HCT116 (cell line): ENCODE measurements at regions not wholly inside any gene's neighbourhood (a gene's known extent, or its start where the extent isn't known, plus 50 kb on each side); places are given as distances from the start of the nearest gene placed in this dataset.

ENCODE experiments used
- ATAC-seq: fragments of 200-7000 bp; cut with Tn5 transposase; 2 replicates; pipeline ENCODE4 v1.9.1; 2020; ENCODE audit warnings: mild to moderate bottlenecking, moderate library complexity
- BruUV-seq: library from RNA; stranded (reverse); fragments of 400-500 nt; replicated peaks from 2 replicates; lab custom pipeline; 2021; lab: Mats Ljungman, UMichigan
- CTCF ChIA-PET: fragments of 300-600 bp; sonication (Branson Sonifier 250); formaldehyde crosslinking; loops from one replicate; lab custom pipeline; 2021; ENCODE audit warnings: antibody characterized with exemption; lab: Charles Lee
- POLR2A ChIA-PET: fragments of 300-600, 350-600 bp; sonication (Branson Sonifier 250); formaldehyde crosslinking; loops from one replicate; lab custom pipeline; 2021; ENCODE audit warnings: antibody characterized with exemption; lab: Charles Lee
- RAD21 ChIA-PET, 2 experiments: fragments of 300-600 bp; sonication (Branson Sonifier 250); formaldehyde crosslinking; loops; one replicate each; lab custom pipeline; 2023; ENCODE audit warnings: low total read pairs in 2 of 2; ENCODE audit not compliant: uncharacterized antibody in 2 of 2, unreplicated experiment in 2 of 2, low non-redundant PET in 1 of 2; lab: Charles Lee
- DNase-seq: peaks from one replicate; pipeline ENCODE4 v3.0.0-alpha.2; 2010; ENCODE audit warnings: low read depth, low spot score
- H2AFZ ChIP-seq: fragments of 200-600 bp; shearing (Covaris generic), sonication (generic); 2 replicates; pipeline ENCODE4 v1.6.1; 2017; ENCODE audit warnings: low read depth, mixed run types, mixed read lengths, antibody characterized with exemption, low read length; ENCODE audit not compliant: poor library complexity, severe bottlenecking
- H3K27ac ChIP-seq: 2 replicates; pipeline ENCODE4 v1.5.1; 2012; ENCODE audit warnings: low read depth, low read length
- H3K27me3 ChIP-seq: fragments of 200-600 bp; sonication (generic); 2 replicates; pipeline ENCODE4 v1.6.1; 2016; ENCODE audit warnings: mixed run types, low read length, mixed read lengths; ENCODE audit not compliant: insufficient read depth
- H3K36me3 ChIP-seq, 2 experiments: fragments of 200-500 bp in 1 of 2; fragments of 200-600 bp in 1 of 2; sonication (Bioruptor generic) in 1 of 2; sonication (generic) in 1 of 2; 2 replicates each; pipeline versions ENCODE4 v1.5.1 to v1.6.1; 2014 to 2016; ENCODE audit warnings: low read length in 2 of 2, inconsistent platforms in 1 of 2, mixed read lengths in 1 of 2, mixed run types in 1 of 2; ENCODE audit not compliant: insufficient read depth in 2 of 2, control insufficient read depth in 1 of 2
- H3K4me1 ChIP-seq, 2 experiments: fragments of 200-600 bp in 1 of 2; sonication (generic) in 1 of 2; 2 replicates each; pipeline versions ENCODE4 v1.5.1 to v1.6.1; 2012 to 2017; ENCODE audit warnings: low read length in 2 of 2, inconsistent platforms in 1 of 2, mild to moderate bottlenecking in 1 of 2, mixed read lengths in 1 of 2, mixed run types in 1 of 2, moderate library complexity in 1 of 2; ENCODE audit not compliant: insufficient read depth in 2 of 2, control insufficient read depth in 1 of 2
- H3K4me2 ChIP-seq: fragments of 200-600 bp; sonication (generic); 2 replicates; pipeline ENCODE4 v1.6.1; 2017; ENCODE audit warnings: mixed run types, low read length, mixed read lengths
- H3K4me3 ChIP-seq, 2 experiments: fragments of 200-600 bp in 1 of 2; sonication (generic) in 1 of 2; replicated peaks in 1 of 2; 2 replicates each; pipeline ENCODE4 v1.5.1; 2011 to 2016; ENCODE audit warnings: low read length in 2 of 2, control low read depth in 1 of 2, low read depth in 1 of 2, mild to moderate bottlenecking in 1 of 2, mixed read lengths in 1 of 2, mixed run types in 1 of 2
- H3K79me2 ChIP-seq: fragments of 200-600 bp; sonication (generic); 2 replicates; pipeline ENCODE4 v1.6.1; 2017; ENCODE audit warnings: mild to moderate bottlenecking, mixed run types, low read length, moderate library complexity, mixed read lengths; ENCODE audit not compliant: insufficient read depth
- H3K9ac ChIP-seq: fragments of 200-600 bp; sonication (generic); 2 replicates; pipeline ENCODE4 v1.6.1; 2016; ENCODE audit warnings: low read length, mixed read lengths
- H3K9me2 ChIP-seq: fragments of 200-600 bp; sonication (generic), shearing (Covaris generic); 2 replicates; pipeline ENCODE4 v1.6.1; 2017; ENCODE audit warnings: mixed run types, mild to moderate bottlenecking, moderate library complexity; ENCODE audit not compliant: insufficient read depth
- H3K9me3 ChIP-seq, 2 experiments: fragments of 200-500 bp in 1 of 2; fragments of 200-600 bp in 1 of 2; sonication (Bioruptor generic) in 1 of 2; sonication (generic) in 1 of 2; 2 replicates each; pipeline ENCODE4 v1.6.1; 2014 to 2017; ENCODE audit warnings: low read length in 2 of 2, mixed read lengths in 2 of 2, inconsistent platforms in 1 of 2, low read depth in 1 of 2, mild to moderate bottlenecking in 1 of 2, mixed run types in 1 of 2, moderate library complexity in 1 of 2; ENCODE audit not compliant: control insufficient read depth in 1 of 2, insufficient read depth in 1 of 2
- H4K20me1 ChIP-seq: fragments of 200-600 bp; sonication (generic), shearing (Covaris generic); 2 replicates; pipeline ENCODE4 v1.6.1; 2017; ENCODE audit warnings: mixed run types, mild to moderate bottlenecking, moderate library complexity; ENCODE audit not compliant: insufficient read depth
- ATF3 ChIP-seq: IDR thresholded peaks from 2 replicates; pipeline ENCODE4 v1.6.1; 2012
- EGR1 ChIP-seq: IDR thresholded peaks from 2 replicates; pipeline ENCODE4 v1.6.1; 2012; ENCODE audit warnings: low read depth
- ELF1 ChIP-seq: IDR thresholded peaks from 2 replicates; pipeline ENCODE4 v1.6.1; 2012; ENCODE audit warnings: low read depth, borderline replicate concordance
- EZH2 ChIP-seq: fragments of 200-600 bp; sonication (generic); IDR thresholded peaks from 2 replicates; pipeline ENCODE4 v1.6.1; 2017; ENCODE audit warnings: antibody characterized with exemption, mixed run types
- EZH2phosphoT487 ChIP-seq: fragments of 200-600 bp; IDR thresholded peaks from 2 replicates; pipeline ENCODE4 v1.6.1; 2018; ENCODE audit warnings: antibody characterized with exemption, borderline replicate concordance
- FOSL1 ChIP-seq: IDR thresholded peaks from 2 replicates; pipeline ENCODE4 v1.6.1; 2012; ENCODE audit warnings: low read depth
- MAX ChIP-seq: IDR thresholded peaks from 2 replicates; pipeline ENCODE4 v1.6.1; 2012
- POLR2A ChIP-seq: IDR thresholded peaks from 2 replicates; pipeline ENCODE4 v1.7.0; 2011; ENCODE audit warnings: borderline replicate concordance; ENCODE audit not compliant: insufficient read depth, insufficient read length; ENCODE audit errors: extremely low read depth
- RAD21 ChIP-seq: IDR thresholded peaks from 2 replicates; pipeline ENCODE4 v1.6.1; 2012; ENCODE audit warnings: low read depth, mild to moderate bottlenecking
- SIN3A ChIP-seq: IDR thresholded peaks from 2 replicates; pipeline ENCODE4 v1.6.1; 2012; ENCODE audit warnings: low read depth
- SP1 ChIP-seq: IDR thresholded peaks from 2 replicates; pipeline ENCODE4 v1.6.1; 2012; ENCODE audit warnings: low read depth
- TCF7L2 ChIP-seq: IDR thresholded peaks from 2 replicates; pipeline ENCODE4 v1.7.0; 2011; ENCODE audit warnings: borderline replicate concordance, inconsistent platforms; ENCODE audit not compliant: insufficient read depth, insufficient read length; ENCODE audit errors: extremely low read depth
- YY1 ChIP-seq: IDR thresholded peaks from 2 replicates; pipeline ENCODE4 v1.6.1; 2011; ENCODE audit warnings: low read length, low read depth, moderate library complexity, mild to moderate bottlenecking; ENCODE audit not compliant: insufficient replicate concordance; ENCODE audit errors: extremely low read depth
- ZBTB33 ChIP-seq: IDR thresholded peaks from 2 replicates; pipeline ENCODE4 v1.6.1; 2011; ENCODE audit warnings: mild to moderate bottlenecking, low read length, moderate library complexity; ENCODE audit not compliant: insufficient replicate concordance; ENCODE audit errors: extremely low read depth
- ZFX ChIP-seq: fragments of 450-650 bp; IDR thresholded peaks from 2 replicates; pipeline ENCODE4 v1.6.1; 2017
- intact Hi-C: fragments of 100-400 bp; cut with micrococcal nuclease; formaldehyde crosslinking; loops from 2 replicates; pipeline ENCODE4 v1.10.0; 2022
- TF ChIP-seq, protein P1 (sequence below), 3 experiments: fragments of 200-600 bp in 1 of 3; sonication (generic) in 1 of 3; IDR thresholded peaks in 2 of 3; conservative IDR thresholded peaks in 1 of 3; 2 replicates each; pipeline ENCODE4 v1.5.1; 2012 to 2017; ENCODE audit warnings: low read depth in 2 of 3, low read length in 2 of 3, antibody characterized with exemption in 1 of 3, borderline replicate concordance in 1 of 3, control low read depth in 1 of 3, mild to moderate bottlenecking in 1 of 3, mixed read lengths in 1 of 3, mixed run types in 1 of 3, moderate library complexity in 1 of 3; ENCODE audit not compliant: insufficient read depth in 1 of 3

- ChIA-PET RAD21 (no interaction called here), POLR2A (no interaction called here), CTCF (no interaction called here)
- Histone ChIP-seq H3K9ac (no peak overlapping the region), H3K36me3 (no peaks in the 10 kb centered on the region), H2AFZ (no peak overlapping the region), H3K4me1 (no peaks in the 10 kb centered on the region), H3K9me3 (peaks cover 0 to 4% of the 10 kb centered on the region in 2 experiments; a peak in 2 of 4 replicates), H3K79me2 (no peaks in the 10 kb centered on the region)
- TF ChIP-seq EGR1: no peak
- no peak for TF ChIP-seq FOSL1
- TF ChIP-seq, all 23 proteins: peak for 0
- no peak overlapping the region for H3K4me2 ChIP-seq
- no peak overlapping the region for H3K4me3 ChIP-seq
- H3K27me3 ChIP-seq: no peaks in the 10 kb centered on the region
- no peaks in the 10 kb centered on the region for H4K20me1 ChIP-seq
- no TSS peak for BruUV-seq
- no peak for ATAC-seq
- no peaks in the 10 kb centered on the region for H3K9me2 ChIP-seq
- H3K27ac ChIP-seq: no peak overlapping the region
- intact Hi-C loops: no loop called here
- DNase-seq: no peak
Observed at GRCh38 chr17:33870936-33871335, 384.1 kb upstream of the CCL2 start.

DNA sequence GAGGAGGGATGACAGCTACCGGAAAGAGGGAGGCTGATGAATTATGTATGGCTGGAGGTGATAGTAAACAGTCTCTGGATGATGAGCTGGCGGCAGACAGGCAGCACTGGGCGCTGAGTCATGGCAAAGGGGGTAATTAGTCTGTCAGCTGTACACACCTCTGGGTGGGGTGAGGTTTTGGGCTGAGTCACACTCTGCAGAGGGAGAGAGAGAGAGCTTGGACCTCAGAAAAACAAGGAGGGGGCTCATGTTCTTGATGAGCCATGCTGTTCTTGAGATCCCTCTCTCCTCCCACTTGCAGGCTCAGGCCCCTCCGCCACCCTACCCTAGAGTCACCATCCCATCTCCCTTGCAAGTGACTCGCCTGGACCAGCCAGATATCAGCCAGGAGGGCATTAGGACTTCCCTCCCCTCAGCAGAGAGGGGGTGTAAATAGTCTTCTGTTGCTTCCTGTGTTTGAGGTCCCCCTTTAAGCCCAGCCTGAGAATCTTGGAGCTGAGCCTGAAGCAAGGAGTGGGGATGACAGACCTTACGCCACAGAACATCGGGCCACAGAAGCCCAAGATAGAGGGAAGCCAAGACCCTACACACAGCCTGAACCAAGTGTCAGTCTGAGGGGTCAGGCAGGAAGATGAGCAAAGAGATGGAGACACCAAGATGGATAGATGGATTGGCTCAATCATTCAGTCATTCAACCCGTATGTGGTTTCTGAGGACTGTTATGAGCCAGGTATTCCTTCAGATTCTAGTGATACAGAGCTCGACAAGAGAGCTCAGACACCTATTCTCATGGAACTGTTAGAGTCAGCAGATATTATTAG, 383.2 kb upstream of the CCL2 start:
- H3K9ac ChIP-seq: no peak overlapping the region
- peaks cover 0 to 4% of the 10 kb centered on the region in 2 experiments; a peak in 2 of 4 replicates for H3K9me3 ChIP-seq
- ChIA-PET RAD21 (no interaction called here), CTCF (no interaction called here), POLR2A (no interaction called here)
- H3K4me1 ChIP-seq: no peaks in the 10 kb centered on the region
- no peak overlapping the region for H3K4me2 ChIP-seq
- H3K27me3 ChIP-seq: no peaks in the 10 kb centered on the region
- no peak overlapping the region for H2AFZ ChIP-seq
- DNase-seq (no peak), ATAC-seq (no peak)
- no peak overlapping the region for H3K4me3 ChIP-seq
- intact Hi-C loops: no loop called here
- no TSS peak for BruUV-seq
- H3K9me2 ChIP-seq: no peaks in the 10 kb centered on the region
- no peaks in the 10 kb centered on the region for H4K20me1 ChIP-seq
- TF ChIP-seq EGR1 (no peak), TCF7L2 (no peak), MAX (no peak), ATF3 (no peak), RAD21 (no peak), FOSL1 (no peak), POLR2A (no peak), ZBTB33 (no peak), SIN3A (no peak), SP1 (no peak), ZFX (no peak), EZH2phosphoT487 (no peak), EZH2 (no peak), ELF1 (no peak), YY1 (no peak)
- TF ChIP-seq, protein P1, sequence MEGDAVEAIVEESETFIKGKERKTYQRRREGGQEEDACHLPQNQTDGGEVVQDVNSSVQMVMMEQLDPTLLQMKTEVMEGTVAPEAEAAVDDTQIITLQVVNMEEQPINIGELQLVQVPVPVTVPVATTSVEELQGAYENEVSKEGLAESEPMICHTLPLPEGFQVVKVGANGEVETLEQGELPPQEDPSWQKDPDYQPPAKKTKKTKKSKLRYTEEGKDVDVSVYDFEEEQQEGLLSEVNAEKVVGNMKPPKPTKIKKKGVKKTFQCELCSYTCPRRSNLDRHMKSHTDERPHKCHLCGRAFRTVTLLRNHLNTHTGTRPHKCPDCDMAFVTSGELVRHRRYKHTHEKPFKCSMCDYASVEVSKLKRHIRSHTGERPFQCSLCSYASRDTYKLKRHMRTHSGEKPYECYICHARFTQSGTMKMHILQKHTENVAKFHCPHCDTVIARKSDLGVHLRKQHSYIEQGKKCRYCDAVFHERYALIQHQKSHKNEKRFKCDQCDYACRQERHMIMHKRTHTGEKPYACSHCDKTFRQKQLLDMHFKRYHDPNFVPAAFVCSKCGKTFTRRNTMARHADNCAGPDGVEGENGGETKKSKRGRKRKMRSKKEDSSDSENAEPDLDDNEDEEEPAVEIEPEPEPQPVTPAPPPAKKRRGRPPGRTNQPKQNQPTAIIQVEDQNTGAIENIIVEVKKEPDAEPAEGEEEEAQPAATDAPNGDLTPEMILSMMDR (IDR thresholded peaks at IDR 0.05 in 2 of 3, conservative IDR thresholded peaks at IDR 0.05 in 1 of 3; ENCODE audit: borderline replicate concordance in 1 of 3, insufficient read depth in 1 of 3, low read depth in 2 of 3, low read length in 2 of 3): no peak
- no peak overlapping the region for H3K27ac ChIP-seq
- H3K36me3 ChIP-seq: no peaks in the 10 kb centered on the region
- no peaks in the 10 kb centered on the region for H3K79me2 ChIP-seq
